ENCODE measurements at regions not wholly inside any gene's neighbourhood (a gene's known extent, or its start where the extent isn't known, plus 50 kb on each side); places are given as distances from the start of the nearest gene placed in this dataset.
"Not testable (repeated sequence)": the region's sequence is repeated elsewhere in the genome, so short reads cannot be mapped to it uniquely, and the experiment has no call there.

DNA sequence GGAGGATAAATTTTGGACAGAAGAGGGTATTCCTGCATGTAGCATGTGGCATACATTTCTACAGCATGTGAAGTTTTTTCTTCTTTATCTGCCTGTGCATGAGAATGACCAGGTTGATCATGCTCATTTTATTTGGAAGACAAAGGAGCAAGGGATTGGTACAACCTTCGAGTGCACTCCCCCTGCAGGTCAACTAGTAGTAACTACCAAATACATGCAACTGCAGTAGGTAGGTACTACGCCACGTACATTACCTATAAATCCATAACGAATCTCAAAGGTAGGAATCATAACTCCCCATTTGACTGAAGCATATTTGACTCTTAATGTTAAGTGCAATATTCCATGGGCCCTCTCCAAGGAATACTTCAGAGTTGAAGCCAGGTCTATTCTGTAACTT, 763.9 kb downstream of the TSN start:
- DNase-seq, result peak; percentile 3

DNA sequence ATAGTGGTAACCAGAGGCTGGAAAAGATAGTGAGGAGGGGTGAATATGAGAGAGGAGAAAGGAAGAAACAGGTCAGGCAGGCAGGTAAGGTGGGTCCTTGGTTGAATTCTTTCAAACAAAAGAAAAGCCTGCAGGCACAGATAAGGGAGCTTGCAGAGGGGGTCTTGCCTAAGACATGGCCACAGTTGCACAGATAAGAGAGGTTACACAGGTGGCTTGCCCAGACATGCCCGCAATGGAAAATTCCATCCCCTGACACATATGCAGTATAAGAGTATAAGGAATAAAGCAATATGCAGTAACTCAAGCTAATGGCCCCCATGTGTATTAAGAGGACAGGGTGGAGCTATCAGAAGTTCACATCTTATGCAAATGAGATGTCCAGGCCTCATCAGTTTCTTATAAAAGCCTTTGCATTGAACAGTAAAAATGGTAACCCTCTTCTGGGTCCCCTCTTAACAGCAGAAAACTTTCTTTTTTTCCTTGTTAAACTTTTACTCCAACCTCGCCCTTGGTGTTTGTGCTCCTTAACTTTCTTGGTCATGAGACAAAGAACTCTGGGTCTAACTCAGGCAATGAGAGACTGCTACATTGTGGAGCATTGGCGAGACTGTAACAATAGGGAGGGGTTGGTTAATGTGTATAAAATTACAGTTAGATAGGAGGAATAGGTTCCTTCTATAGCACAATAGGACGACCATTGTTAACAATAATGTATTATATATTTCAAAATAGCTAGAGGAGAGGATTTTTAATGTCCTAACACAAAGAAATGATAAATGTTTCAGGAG, 764.6 kb downstream of the TSN start:
- DNase-seq, result no peak

DNA sequence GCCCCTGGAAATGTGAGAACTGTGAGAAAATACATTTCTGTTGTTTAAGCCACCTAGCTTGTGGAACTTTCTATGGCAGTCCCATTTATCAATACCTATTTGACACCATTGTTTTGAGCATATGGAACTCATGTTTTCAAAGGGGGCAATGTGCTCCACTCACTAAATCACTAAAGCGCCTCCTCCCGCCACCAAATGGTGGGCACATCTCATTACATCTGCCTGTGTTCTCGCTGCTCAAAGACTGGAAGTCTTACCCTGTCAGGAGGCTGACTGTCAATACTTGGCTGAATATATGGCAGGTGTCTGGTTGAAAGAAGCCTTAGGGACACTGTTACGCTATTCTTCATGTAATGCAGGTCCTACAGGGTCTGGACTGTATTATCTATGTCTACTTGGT, 767.7 kb downstream of the TSN start:
- DNase-seq, result no peak

DNA sequence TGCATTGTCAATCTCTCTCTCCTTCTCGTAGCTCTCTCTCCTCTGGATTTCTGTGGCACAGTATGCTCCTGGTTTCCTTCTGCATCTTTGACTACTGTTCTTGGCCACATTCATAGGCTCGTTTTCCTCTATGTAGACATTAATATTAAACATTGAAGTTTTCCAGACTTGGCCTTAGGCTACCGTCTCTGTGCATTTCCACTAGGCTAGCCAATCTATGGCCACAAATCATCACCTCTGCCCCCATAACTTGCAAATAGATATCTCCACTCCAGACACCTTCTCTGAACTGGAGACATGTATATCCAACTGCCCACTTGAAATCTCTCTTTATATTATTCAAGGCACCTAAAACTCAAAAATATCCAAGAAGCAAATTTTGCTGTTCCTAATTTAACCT, 768.5 kb downstream of the TSN start:
- no peak for DNase-seq

DNA sequence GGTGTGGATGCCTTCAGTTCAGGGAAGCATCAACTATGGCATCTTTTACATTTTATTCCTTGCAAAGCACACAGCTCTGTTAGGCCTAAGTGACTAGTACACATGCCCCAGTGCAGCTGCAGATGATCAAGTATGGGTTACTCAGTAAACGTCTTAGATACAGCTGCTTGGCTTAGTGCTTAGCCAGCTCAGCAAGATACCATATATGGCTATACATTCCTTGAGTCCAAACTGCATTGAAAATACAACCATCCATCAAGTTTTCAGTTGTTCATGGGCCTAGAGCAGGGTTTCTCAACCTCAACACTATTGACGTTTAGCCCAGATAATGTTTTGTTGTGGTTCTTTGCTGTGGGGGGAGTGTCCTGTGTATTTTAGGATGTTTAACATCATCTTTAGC, 769.9 kb downstream of the TSN start:
- no peak for DNase-seq

DNA sequence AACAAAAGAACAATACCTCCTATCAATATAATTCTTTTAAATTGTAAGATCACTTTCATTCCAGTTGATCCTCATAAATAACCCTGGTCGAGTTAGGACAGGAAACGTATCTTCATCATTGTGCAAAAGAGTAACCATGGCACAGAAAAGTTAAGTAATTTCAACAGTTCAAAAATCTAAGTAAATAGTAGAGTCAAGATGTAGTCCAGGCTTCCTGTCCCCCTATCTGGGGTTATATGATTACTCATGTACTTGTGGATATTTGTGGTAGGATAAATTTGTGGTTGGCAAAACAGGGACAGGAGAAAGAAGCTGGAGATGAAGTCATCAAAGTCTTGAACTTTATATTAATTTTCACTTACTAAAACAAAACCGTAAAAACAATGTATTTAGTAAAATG, 772.6 kb downstream of the TSN start:
- DNase-seq, result no peak

DNA sequence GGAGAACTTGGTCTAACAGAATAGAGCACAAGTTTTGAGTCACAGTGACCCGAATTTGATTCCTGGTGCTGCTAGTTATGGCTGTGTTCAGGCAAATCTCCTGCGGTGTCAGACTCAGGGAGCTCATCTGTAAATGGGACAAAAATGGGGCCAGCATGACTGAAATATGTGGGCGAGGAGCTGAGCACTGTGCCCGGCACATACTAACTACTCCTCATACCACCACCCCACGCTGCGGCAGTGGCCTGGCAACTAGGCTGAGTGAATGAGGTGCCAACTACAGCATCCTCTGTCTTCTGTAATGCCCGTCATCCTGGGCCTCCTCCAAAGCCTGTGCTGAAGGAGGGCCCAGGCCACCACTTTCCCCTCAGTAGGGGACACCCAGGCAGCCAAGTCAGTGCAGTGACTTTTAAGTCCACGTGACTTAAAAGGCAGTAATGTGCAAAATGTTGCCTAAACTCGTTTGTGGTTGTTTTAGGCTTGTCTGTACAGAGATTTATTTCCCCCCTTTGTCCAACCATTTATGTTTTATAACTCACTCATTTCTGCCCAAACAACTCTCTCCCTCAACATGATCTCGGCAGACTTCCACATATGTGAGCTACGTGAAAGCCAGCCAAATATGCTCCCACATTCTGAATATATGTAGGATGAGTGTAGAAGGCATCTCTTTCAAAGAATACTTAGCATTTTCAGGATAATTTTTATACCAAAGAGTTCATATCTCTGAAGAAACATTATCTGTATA, 773.7 kb downstream of the TSN start:
- no peak for DNase-seq

DNA sequence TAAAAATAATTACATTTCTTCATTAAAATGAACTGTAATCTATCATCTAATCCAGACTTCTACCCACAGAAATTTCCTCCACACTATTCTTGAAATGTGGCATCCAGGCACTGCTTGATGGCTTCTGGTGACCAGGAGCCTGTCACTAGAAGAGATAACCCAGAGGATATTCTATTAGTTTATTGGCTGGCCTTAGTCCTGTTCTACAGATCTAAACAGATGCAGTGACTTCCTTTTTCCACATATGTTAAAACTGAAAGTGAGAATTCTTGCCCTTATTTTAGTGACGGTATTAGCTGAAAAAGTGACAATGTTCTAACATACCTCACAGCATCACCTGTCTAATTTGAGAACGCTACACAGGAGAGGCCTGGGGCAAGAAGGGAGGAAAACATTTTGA, 775.4 kb downstream of the TSN start:
- DNase-seq, result no peak

DNA sequence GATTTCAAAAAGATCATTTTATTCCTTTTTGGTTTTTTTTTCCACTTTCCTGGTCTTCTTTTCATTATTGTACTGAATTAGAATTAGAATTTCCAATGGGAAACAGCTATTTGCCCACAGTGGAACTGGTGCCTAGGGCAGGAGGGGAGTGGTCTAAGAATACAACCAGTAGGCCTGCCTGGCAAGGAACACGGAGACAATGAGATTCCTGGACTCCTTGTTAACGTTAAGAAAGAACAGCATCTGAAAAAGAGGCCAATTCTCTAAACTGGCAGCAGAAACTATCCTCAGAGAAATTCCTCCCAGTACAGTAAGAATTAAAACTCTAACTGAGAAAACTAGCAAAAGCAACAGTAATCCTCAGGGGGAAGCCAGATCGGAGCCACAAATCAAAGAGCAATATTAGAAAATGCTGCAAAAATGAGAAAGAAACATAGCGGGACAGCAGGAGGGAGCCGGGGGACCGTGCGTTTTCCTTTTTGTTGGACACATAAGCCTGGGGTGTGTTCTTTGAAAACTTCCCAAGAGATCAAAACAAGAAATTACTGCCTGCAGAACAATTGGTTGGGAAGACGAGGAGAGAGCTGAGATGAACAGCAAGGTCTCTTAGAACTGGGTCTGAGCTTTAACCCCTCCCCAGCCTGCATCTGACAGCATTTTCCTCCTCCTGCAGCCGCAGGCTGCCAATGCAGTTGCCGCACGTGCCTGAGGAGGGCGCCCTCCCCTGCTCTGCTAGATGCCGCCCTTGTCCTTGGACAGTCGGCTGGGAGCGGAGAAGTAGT, 776.0 kb downstream of the TSN start:
- no peak for DNase-seq

DNA sequence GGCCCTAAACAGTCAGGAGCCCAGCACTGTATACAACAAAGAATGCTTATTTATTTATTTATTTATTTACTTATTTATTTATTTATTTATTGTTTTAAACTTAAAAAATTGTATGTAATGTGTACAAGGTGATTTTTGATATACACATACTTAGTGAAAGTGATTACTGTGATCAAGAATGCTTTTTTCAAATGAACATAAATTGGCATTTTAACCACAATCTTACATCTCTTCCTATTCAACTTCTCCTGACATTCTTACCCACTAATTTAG, 776.6 kb downstream of the TSN start:
- DNase-seq, result no peak

DNA sequence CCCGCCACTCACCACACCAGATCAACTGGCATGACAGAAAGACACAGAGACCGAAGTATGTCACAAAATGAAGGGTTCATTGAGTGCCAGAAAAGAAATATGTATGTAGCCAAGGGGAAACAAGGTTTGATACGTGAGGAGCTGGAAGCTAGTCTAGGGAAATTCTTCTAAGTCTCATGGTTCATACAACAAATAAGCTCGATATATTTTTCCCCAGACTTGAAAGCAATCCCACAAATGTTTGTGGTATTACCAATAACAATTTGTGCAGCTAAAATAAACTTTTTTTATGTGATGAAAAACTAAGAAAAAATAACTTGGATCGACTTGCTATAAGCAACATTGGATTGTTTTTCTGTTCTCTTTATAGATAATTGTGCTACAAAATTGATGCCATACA, 777.0 kb downstream of the TSN start:
- no peak for DNase-seq

DNA sequence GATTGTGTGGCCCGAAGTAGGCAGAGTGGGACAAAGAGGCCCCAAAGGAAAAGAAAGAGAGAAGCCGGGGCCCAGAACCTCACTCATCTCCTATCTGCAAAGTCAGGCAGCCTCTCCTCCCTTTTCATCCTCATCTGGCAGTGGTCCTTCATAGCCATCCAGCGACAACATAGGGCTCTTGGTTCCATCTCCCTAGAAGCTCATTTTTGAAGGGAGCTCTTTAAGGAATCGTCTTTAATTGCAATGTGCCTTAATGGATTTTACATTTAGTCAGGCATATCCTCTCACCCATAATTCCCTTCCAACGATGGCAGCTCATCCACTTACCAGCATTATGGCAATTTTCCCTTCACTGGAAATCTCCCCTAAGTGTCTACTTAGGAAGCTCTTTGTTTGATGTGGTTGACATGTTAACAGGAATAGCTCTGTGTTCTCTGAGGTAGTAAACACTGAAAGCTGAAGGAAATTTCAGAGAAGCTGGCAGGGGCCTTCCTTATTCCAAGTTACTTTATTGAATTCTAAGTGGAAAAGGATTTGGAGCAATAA, 780.6 kb downstream of the TSN start:
- no peak for DNase-seq

DNA sequence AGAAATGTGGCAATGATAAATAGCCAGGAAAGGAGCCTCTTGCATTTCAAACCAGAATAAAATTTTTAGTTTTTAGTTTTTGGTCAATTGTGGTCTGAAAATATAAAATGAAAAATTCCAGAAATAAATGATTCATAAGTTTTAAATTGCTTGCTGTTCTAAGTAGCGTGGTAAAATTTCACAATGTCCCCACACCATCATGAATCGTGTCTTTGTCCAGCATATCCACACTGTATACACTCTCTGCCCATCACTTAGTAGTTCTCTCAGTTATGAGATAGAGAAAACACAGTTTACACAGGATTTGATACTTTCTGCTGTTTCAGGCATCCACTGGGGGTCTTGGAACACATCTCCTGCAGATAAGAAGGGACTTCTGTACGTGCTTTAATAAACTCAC, 783.9 kb downstream of the TSN start:
- DNase-seq, result no peak

DNA sequence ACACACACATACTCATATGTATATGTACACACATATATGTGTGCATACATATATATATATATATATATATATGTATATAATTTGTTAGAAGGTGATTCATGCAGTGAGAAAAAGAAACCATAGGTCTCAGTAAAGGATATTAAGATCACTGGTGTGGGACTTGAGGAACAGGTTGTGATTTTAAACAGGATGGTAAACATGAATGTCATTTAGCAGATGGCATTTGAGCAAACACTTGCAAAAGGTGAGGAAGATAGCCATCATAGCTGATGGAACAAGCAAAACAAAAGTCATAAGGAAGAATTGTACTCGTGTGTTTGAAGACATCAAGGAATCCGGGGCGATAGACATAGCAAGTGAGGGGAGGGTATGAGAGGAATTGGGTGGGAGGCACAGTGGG, 784.5 kb downstream of the TSN start:
- no peak for DNase-seq

DNA sequence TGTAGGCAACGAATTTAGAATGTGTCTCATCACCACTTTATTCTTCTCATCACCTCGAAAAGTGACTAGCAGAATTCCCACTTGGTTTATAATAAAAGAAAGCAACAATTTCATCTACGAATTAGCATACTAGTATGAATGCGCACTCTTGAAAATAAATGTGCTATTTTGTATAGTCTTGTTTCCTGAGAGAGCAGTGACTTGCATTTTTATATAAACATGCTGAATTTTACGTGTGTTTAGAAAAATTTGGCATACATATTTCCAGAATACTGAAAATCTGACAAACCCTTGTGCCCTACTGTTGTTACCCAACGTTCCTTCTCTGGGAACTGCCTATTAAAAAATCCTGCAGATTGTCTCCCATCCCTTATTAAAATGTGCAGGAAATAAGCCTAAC, 786.8 kb downstream of the TSN start:
- no peak for DNase-seq

DNA sequence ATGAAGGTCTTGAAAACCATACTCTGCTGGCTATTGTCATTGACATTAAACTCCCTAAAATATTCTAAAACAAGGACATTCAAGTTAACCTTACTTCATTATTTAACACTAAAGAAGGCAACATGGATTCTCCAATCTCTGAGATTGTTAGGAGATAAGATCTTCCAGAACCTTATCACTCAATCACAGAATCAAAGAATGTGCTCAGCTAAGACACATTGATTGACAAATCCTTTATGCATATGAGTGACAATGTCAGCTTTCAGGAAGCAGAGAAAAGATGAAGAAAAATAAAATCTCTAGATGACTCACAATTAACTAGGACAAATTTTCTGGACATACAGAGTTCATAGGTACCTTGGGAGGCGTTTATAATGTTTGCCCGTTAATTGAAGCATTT, 787.2 kb downstream of the TSN start:
- DNase-seq, result no peak

DNA sequence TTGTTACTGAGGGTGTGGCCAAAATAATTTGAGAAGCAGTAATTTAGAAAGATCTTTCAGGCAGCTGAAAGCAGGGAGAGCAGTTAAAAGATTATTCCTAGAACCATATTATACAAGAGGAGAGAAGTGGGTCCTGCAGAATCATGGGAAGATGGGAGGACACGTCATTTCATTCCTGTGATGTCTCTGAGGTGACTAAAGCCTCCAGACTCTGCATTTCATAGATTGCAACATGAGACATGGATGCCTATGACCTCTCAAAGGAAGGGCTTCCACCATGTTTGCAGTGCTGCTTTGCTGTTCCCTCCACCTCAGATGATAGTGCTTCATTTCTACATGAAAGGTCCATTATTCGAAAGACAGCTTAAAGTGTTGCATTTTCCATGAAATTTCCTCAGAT, 788.4 kb downstream of the TSN start:
- DNase-seq, result no peak

DNA sequence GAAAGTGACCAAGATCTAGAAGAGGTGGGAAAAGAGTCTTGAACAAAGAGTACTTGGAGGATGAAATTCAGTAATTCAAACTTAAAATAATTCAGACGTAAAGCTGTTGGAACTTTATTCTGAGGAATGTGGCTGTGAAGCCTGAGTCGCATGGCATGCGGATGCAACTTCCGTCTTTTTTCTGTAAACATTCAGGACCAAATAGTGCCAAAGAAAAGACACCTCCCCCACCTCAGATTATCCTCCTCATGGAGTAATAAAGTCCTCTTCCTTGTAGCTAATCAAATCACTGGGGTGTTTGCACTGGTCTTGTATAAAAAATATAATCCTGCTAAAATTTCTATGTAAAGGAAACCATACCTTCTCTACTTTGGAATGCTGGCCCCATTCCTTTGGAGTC, 790.4 kb downstream of the TSN start:
- DNase-seq, result no peak

DNA sequence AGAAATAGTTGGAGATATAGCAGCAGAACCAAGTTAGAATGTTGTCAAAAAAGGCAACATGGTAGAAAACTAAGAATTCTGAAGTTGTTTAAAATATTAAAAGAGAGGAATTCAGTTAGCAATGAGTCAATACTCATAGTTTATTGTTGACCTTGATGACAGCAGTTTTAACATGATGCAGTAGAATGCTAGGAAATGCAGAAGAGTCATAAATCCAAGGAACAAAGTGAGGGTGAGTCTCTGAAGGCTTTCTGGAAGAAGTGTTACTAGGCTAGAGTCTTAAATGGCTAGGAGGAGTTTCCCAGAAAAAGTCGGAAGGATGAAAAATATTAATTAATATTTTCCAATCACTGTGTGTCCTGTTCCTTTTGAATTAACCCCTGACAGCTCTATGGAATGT, 807.3 kb downstream of the TSN start:
- DNase-seq, result no peak

DNA sequence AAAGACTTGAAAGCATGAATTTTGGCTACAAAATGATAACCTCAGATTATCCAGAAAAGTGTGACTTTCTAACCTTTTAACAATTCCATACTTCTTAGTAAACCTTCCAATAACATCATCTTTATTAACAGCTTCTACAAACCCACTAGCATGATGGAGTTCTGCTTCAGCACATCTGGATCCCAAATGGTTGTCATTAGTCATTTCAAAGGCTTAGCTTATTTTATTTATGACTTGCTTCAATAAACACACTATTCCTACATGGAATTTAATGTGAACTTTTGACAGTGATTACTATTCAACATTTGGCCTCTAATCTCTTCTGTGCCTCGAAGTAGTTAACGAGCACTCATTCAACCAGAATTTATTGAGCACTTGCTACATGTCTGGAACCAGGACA, 808.3 kb downstream of the TSN start:
- no peak for DNase-seq

DNA sequence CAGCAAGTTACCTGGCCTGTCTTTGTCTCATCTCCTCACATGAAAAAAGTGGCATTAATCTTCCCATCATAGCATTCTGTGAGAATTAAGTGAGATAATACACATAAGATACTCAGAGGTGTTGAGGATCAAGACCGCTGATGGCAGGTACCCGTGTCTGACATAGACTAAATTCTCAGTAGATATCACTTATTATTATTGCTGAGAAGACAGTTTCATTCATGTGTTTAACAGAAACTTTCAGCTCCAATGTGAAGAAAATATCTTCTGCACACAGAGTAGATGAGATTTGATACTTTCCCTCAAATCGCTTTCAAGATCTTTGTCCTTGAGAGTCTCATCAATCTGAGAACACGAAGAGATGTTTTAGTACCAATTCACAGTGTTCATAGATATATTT, 809.4 kb downstream of the TSN start:
- DNase-seq, result no peak

DNA sequence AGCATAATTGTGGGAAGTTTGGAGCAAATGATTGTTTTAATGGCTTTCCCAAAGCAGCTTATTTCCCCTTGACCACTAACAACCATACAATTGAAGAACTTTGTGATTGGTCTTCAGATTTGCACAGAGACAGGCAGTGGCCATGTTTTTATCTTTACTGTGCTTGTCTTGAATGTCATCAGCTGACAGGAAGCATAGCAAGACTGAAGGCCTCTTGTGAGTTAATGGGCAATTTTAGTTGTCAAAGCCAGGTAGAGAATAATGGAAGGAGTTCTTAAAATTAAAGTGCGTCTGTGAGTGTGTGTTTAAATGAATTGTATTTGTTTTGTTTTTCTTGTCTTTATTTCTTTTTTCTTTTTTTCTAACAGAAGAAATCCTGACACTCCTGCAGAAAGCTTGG, 809.9 kb downstream of the TSN start:
- DNase-seq, result no peak

DNA sequence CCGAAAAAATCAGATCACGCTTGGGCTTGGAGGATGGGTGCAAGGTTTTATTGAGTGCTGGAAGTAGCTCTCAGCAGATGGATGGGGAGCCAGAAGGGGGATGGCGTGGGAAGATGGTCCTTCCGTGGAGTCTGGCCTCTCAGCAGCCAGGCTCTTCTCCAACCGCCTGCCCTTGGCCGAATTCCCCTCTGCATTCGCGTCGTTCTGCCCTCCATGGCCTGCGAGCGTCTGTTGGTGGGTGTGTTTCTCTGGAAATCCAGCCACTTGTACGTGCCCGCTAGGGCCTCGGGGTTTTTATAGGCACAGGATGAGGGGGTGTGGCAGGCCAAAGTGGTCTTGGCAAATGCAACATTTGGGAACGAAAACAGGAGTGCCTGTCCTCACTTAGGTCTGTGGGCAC, 815.2 kb downstream of the TSN start:
- DNase-seq, result no peak

DNA sequence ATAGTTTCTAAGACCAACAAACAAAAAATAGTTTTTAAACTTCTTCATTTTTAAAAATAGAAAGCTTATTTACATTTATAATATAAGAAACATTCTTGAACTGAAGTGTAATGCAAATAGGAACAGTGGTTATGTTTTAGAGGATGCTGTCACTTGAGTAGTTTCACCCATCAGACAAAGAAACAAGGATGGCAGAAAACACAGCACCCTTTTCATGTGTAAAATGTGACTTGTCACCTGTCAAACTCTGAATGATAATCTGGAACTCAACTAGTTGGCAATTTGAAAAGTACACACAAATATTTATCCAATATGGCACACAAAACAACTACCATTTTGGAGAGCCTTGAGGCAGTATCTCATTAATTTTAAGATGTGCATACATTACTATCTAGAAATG, 816.0 kb downstream of the TSN start:
- DNase-seq, result not testable (repeated sequence)
